ENCODE measurements at regions not wholly inside any gene's neighbourhood (a gene's known extent, or its start where the extent isn't known, plus 50 kb on each side); places are given as distances from the start of the nearest gene placed in this dataset.

GRCh38 chr16:86045591-86045971 is 146.6 kb downstream of the IRF8 start:
- no peak overlapping the region for H3K4me3 ChIP-seq (replicated peaks; ENCODE audit: low read depth, low read length)
- TF ChIP-seq CTCF (IDR thresholded peaks at IDR 0.05; ENCODE audit: insufficient read depth, low read length, poor library complexity, severe bottlenecking), result no peak

GRCh38 chr16:86046026-86046425 is 147.1 kb downstream of the IRF8 start:
- TF ChIP-seq CTCF (IDR thresholded peaks at IDR 0.05; ENCODE audit: insufficient read depth, low read length, poor library complexity, severe bottlenecking), result no peak
- Histone ChIP-seq H3K27me3 (replicated peaks; ENCODE audit: control insufficient read depth, insufficient read depth, low read length) (no peaks in the 10 kb centered on the region; the same call in none of the 2 replicates), H3K36me3 (ENCODE audit: control insufficient read depth, insufficient read depth, low read length) (no peaks in the 10 kb centered on the region), H3K4me3 (replicated peaks; ENCODE audit: low read depth, low read length) (no peak overlapping the region)
- DNase-seq (ENCODE audit: extremely low read depth, insufficient read length), result no peak

More at GRCh38 chr16:86045591-86045971, 146.6 kb downstream of the IRF8 start:
- no peak for DNase-seq (ENCODE audit: extremely low read depth, insufficient read length)
- Histone ChIP-seq H3K27me3 (replicated peaks; ENCODE audit: control insufficient read depth, insufficient read depth, low read length) (no peaks in the 10 kb centered on the region; the same call in none of the 2 replicates), H3K36me3 (ENCODE audit: control insufficient read depth, insufficient read depth, low read length) (no peaks in the 10 kb centered on the region)

- TF ChIP-seq CTCF (IDR thresholded peaks at IDR 0.05; ENCODE audit: insufficient read depth, low read length, poor library complexity, severe bottlenecking), result no peak
- Histone ChIP-seq H3K36me3 (ENCODE audit: control insufficient read depth, insufficient read depth, low read length) (no peaks in the 10 kb centered on the region), H3K4me3 (replicated peaks; ENCODE audit: low read depth, low read length) (no peak overlapping the region), H3K27me3 (replicated peaks; ENCODE audit: control insufficient read depth, insufficient read depth, low read length) (no peaks in the 10 kb centered on the region; the same call in none of the 2 replicates)
- no peak for DNase-seq (ENCODE audit: extremely low read depth, insufficient read length)
Measured at GRCh38 chr16:86046667-86047270, 147.8 kb downstream of the IRF8 start.

GRCh38 chr16:86048221-86048620 is 149.3 kb downstream of the IRF8 start:
- H3K27me3 ChIP-seq (replicated peaks; ENCODE audit: control insufficient read depth, insufficient read depth, low read length), result no peaks in the 10 kb centered on the region; the same call in none of the 2 replicates
- no peak overlapping the region for H3K4me3 ChIP-seq (replicated peaks; ENCODE audit: low read depth, low read length)
- DNase-seq (ENCODE audit: extremely low read depth, insufficient read length), result no peak
- no peak for TF ChIP-seq CTCF (IDR thresholded peaks at IDR 0.05; ENCODE audit: insufficient read depth, low read length, poor library complexity, severe bottlenecking)
- no peaks in the 10 kb centered on the region for H3K36me3 ChIP-seq (ENCODE audit: control insufficient read depth, insufficient read depth, low read length)

- Histone ChIP-seq H3K27me3 (replicated peaks; ENCODE audit: control insufficient read depth, insufficient read depth, low read length) (no peaks in the 10 kb centered on the region; the same call in none of the 2 replicates), H3K4me3 (replicated peaks; ENCODE audit: low read depth, low read length) (no peak overlapping the region), H3K36me3 (ENCODE audit: control insufficient read depth, insufficient read depth, low read length) (no peaks in the 10 kb centered on the region)
- DNase-seq (ENCODE audit: extremely low read depth, insufficient read length), result no peak
- TF ChIP-seq CTCF (IDR thresholded peaks at IDR 0.05; ENCODE audit: insufficient read depth, low read length, poor library complexity, severe bottlenecking), result peak; percentile 15
Measured at GRCh38 chr16:86048882-86049585, 150.1 kb downstream of the IRF8 start.

All from GM06990 (cell line).